ENCODE measurements at regions not wholly inside any gene's neighbourhood (a gene's known extent, or its start where the extent isn't known, plus 50 kb on each side); places are given as distances from the start of the nearest gene placed in this dataset.

GRCh38 chr18:72058851-72059250 lies 485.3 kb downstream of the CBLN2 start:
- DNase-seq: no peak

GRCh38 chr18:72056171-72056570 lies 488.0 kb downstream of the CBLN2 start:
- DNase-seq: peak; percentile 18

- DNase-seq: no peak
Measured at GRCh38 chr18:72041313-72042032, 502.7 kb downstream of the CBLN2 start.

- no peak for DNase-seq
Measured at GRCh38 chr18:72013427-72013850, 530.7 kb downstream of the CBLN2 start.

GRCh38 chr18:71998547-71999097 lies 545.5 kb downstream of the CBLN2 start:
- DNase-seq: no peak

- no peak for DNase-seq
Measured at GRCh38 chr18:71995904-71996465, 548.2 kb downstream of the CBLN2 start.

GRCh38 chr18:71994273-71994672 lies 549.9 kb downstream of the CBLN2 start:
- DNase-seq: no peak

GRCh38 chr18:71989616-71990015 lies 554.5 kb downstream of the CBLN2 start:
- DNase-seq: no peak

GRCh38 chr18:71986351-71987050 lies 557.6 kb downstream of the CBLN2 start:
- no peak for DNase-seq

- DNase-seq: no peak
Measured at GRCh38 chr18:71976744-71977143, 567.4 kb downstream of the CBLN2 start.

GRCh38 chr18:71966791-71967190 lies 577.4 kb downstream of the CBLN2 start:
- no peak for DNase-seq

- DNase-seq: no peak
Measured at GRCh38 chr18:71958605-71959004, 585.5 kb downstream of the CBLN2 start.

- DNase-seq: no peak
Measured at GRCh38 chr18:71951001-71951400, 593.1 kb downstream of the CBLN2 start.

- DNase-seq: no peak
Measured at GRCh38 chr18:71942433-71942832, 601.7 kb downstream of the CBLN2 start.

- no peak for DNase-seq
Measured at GRCh38 chr18:71939483-71939882, 604.7 kb downstream of the CBLN2 start.

GRCh38 chr18:71936744-71937143 lies 607.4 kb downstream of the CBLN2 start:
- DNase-seq: no peak

- no peak for DNase-seq
Measured at GRCh38 chr18:71919211-71919610, 624.9 kb downstream of the CBLN2 start.

- no peak for DNase-seq
Measured at GRCh38 chr18:71913641-71914040, 630.5 kb downstream of the CBLN2 start.

- DNase-seq: peak; percentile 28
Measured at GRCh38 chr18:71902482-71902881, 641.7 kb downstream of the CBLN2 start.

- DNase-seq: peak; percentile 56
Measured at GRCh38 chr18:71899707-71900472, 644.3 kb downstream of the CBLN2 start.

- DNase-seq: no peak
Measured at GRCh38 chr18:71899183-71899582, 645.0 kb downstream of the CBLN2 start.

GRCh38 chr18:71887509-71887908 lies 656.6 kb downstream of the CBLN2 start:
- DNase-seq: no peak

GRCh38 chr18:71878226-71878625 lies 665.9 kb downstream of the CBLN2 start:
- DNase-seq: no peak
